ENCODE measurements at regions not wholly inside any gene's neighbourhood (a gene's known extent, or its start where the extent isn't known, plus 50 kb on each side); places are given as distances from the start of the nearest gene placed in this dataset.

- no peak overlapping the region for H3K27ac ChIP-seq
- no peak overlapping the region for H3K4me3 ChIP-seq
- H3K4me1 ChIP-seq: no peaks in the 10 kb centered on the region
- H3K27me3 ChIP-seq: no peaks in the 10 kb centered on the region
- H3K36me3 ChIP-seq (ENCODE audit: low read depth, missing control alignments): no peaks in the 10 kb centered on the region
- no peaks in the 10 kb centered on the region for H3K9me3 ChIP-seq
- intact Hi-C loops (cut with DNase I; ENCODE audit: low total_unique reads): no loop called here
- no peak for TF ChIP-seq POLR2A (IDR thresholded peaks at IDR 0.05)
- WGBS, 2 donors: 85 to 86% methylated on average over 4 of the region's 4 CpGs
- no peak for DNase-seq
Measured at GRCh38 chr3:80213086-80213485, 445.3 kb upstream of the ROBO1 start.

GRCh38 chr3:80192936-80193335 is 425.1 kb upstream of the ROBO1 start:
- 79 to 86% methylated on average over 3 of the region's 3 CpGs for WGBS, 2 donors
- no peak overlapping the region for H3K27ac ChIP-seq
- no peaks in the 10 kb centered on the region for H3K9me3 ChIP-seq
- no peaks in the 10 kb centered on the region for H3K27me3 ChIP-seq
- intact Hi-C loops (cut with DNase I; ENCODE audit: low total_unique reads): no loop called here
- H3K36me3 ChIP-seq (ENCODE audit: low read depth, missing control alignments): no peaks in the 10 kb centered on the region
- no peak for DNase-seq
- H3K4me1 ChIP-seq: no peaks in the 10 kb centered on the region
- H3K4me3 ChIP-seq: no peak overlapping the region
- TF ChIP-seq CTCF (IDR thresholded peaks at IDR 0.05) (no peak), POLR2A (IDR thresholded peaks at IDR 0.05) (no peak)

GRCh38 chr3:80190051-80190450 is 422.3 kb upstream of the ROBO1 start:
- Histone ChIP-seq H3K4me3 (no peak overlapping the region), H3K4me1 (no peaks in the 10 kb centered on the region), H3K9me3 (no peaks in the 10 kb centered on the region), H3K27me3 (no peaks in the 10 kb centered on the region), H3K27ac (no peak overlapping the region), H3K36me3 (ENCODE audit: low read depth, missing control alignments) (no peaks in the 10 kb centered on the region)
- TF ChIP-seq POLR2A (IDR thresholded peaks at IDR 0.05): no peak
- no peak for TF ChIP-seq CTCF (IDR thresholded peaks at IDR 0.05)
- intact Hi-C loops (cut with DNase I; ENCODE audit: low total_unique reads): no loop called here
- no peak for DNase-seq
- WGBS, 2 donors: 21 to 32% methylated on average over 3 of the region's 3 CpGs

- TF ChIP-seq CTCF (IDR thresholded peaks at IDR 0.05) (no peak), POLR2A (IDR thresholded peaks at IDR 0.05) (no peak)
- intact Hi-C loops (cut with DNase I; ENCODE audit: low total_unique reads): no loop called here
- H3K4me1 ChIP-seq: no peaks in the 10 kb centered on the region
- H3K27me3 ChIP-seq: no peaks in the 10 kb centered on the region
- 89 to 94% methylated on average over 2 of the region's 2 CpGs for WGBS, 2 donors
- DNase-seq: no peak
- H3K4me3 ChIP-seq: no peak overlapping the region
- no peak overlapping the region for H3K27ac ChIP-seq
- no peaks in the 10 kb centered on the region for H3K36me3 ChIP-seq (ENCODE audit: low read depth, missing control alignments)
- H3K9me3 ChIP-seq: no peaks in the 10 kb centered on the region
Measured at GRCh38 chr3:80187981-80188380, 420.2 kb upstream of the ROBO1 start.

GRCh38 chr3:80159990-80160506 is 392.2 kb upstream of the ROBO1 start:
- no peaks in the 10 kb centered on the region for H3K36me3 ChIP-seq (ENCODE audit: low read depth, missing control alignments)
- TF ChIP-seq POLR2A (IDR thresholded peaks at IDR 0.05) (no peak), CTCF (IDR thresholded peaks at IDR 0.05) (no peak)
- 51 to 61% methylated on average over 3 of the region's 3 CpGs for WGBS, 2 donors
- DNase-seq: no peak
- intact Hi-C loops (cut with DNase I; ENCODE audit: low total_unique reads): no loop called here
- H3K27me3 ChIP-seq: no peaks in the 10 kb centered on the region
- H3K4me1 ChIP-seq: no peaks in the 10 kb centered on the region
- H3K27ac ChIP-seq: no peak overlapping the region
- no peaks in the 10 kb centered on the region for H3K9me3 ChIP-seq
- H3K4me3 ChIP-seq: no peak overlapping the region

Data from testis (tissue), 2 donors.